ENCODE measurements at regions not wholly inside any gene's neighbourhood (a gene's known extent, or its start where the extent isn't known, plus 50 kb on each side); places are given as distances from the start of the nearest gene placed in this dataset.

DNA sequence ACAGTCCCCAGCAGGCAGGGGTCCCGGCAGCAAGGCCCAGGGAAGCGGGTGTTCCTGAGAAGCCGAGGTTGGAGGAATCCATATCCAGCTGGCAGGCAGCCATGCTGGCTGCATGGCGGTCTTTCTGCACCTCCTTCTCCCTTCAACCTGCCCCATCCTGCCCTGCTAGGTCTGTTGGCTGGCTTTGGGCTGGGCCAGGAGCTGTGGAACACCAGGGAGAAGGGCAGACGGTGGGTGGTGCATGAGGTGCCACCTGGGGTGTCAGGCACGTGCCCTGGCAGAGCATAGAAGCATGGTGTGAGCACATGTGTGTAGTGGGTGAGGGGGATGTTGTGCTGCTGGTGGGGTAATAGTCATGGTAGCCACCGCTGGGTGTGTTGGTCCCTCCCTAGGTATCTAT is 150.1 kb downstream of the PJA1 start:
- no peak for DNase-seq (ENCODE audit: low read depth, low spot score)
- no peak overlapping the region for H3K4me3 ChIP-seq (ENCODE audit: low read depth, low read length)
- ChIA-PET POLR2A (no interaction called here), CTCF (no interaction called here)
- H3K27me3 ChIP-seq (ENCODE audit: control insufficient read depth, insufficient read depth, low read length), result no peaks in the 10 kb centered on the region
- TF ChIP-seq CTCF (IDR thresholded peaks at IDR 0.05; ENCODE audit: low read depth, low read length), result no peak
- no peaks in the 10 kb centered on the region for H3K9me3 ChIP-seq (ENCODE audit: control insufficient read depth, insufficient read depth, low read length)
- no peak overlapping the region for H3K27ac ChIP-seq (ENCODE audit: low read depth, low read length)

- no peak overlapping the region for H3K27ac ChIP-seq (ENCODE audit: low read depth, low read length)
- no peak for TF ChIP-seq CTCF (IDR thresholded peaks at IDR 0.05; ENCODE audit: low read depth, low read length)
- no peaks in the 10 kb centered on the region for H3K27me3 ChIP-seq (ENCODE audit: control insufficient read depth, insufficient read depth, low read length)
- no peak overlapping the region for H3K4me3 ChIP-seq (ENCODE audit: low read depth, low read length)
- ChIA-PET CTCF (interaction anchor here (1.2 kb wide), 1 partner anchor 80 kb away, joined by 4 read pairs; no protein-coding TSS in a partner anchor), POLR2A (no interaction called here)
- no peaks in the 10 kb centered on the region for H3K9me3 ChIP-seq (ENCODE audit: control insufficient read depth, insufficient read depth, low read length)
- no peak for DNase-seq (ENCODE audit: low read depth, low spot score)
Observed at GRCh38 chrX:69014200-69014599, 151.1 kb downstream of the PJA1 start.

GRCh38 chrX:69010339-69010738 is 154.9 kb downstream of the PJA1 start:
- ChIA-PET CTCF (no interaction called here), POLR2A (no interaction called here)
- no peak for DNase-seq (ENCODE audit: low read depth, low spot score)

DNA sequence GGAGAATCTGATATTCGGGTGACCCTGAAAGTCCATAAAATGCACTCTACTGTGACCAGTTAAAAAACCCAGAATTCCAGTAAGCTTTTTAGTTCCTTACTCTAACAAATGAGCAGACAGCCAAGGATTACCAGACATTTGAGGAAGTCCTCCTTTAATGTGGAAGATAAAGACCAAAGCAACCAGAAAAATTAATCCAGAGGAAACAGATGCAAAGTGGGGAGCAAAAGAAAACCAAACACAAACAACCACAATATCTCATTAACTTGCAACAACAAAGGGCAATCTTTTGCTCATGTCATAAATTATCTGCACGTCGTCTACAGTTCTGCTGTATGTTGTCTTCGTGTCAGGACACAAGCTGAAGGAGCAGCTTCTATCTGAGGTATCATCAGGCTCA is 164.4 kb downstream of the PJA1 start:
- Histone ChIP-seq H3K27me3 (ENCODE audit: control insufficient read depth, insufficient read depth, low read length) (no peaks in the 10 kb centered on the region), H3K9me3 (ENCODE audit: control insufficient read depth, insufficient read depth, low read length) (no peaks in the 10 kb centered on the region), H3K27ac (ENCODE audit: low read depth, low read length) (no peak overlapping the region), H3K4me3 (ENCODE audit: low read depth, low read length) (no peak overlapping the region)
- POLR2A ChIA-PET, result no interaction called here
- DNase-seq (ENCODE audit: low read depth, low spot score), result no peak
- CTCF ChIA-PET, result no interaction called here
- TF ChIP-seq CTCF (IDR thresholded peaks at IDR 0.05; ENCODE audit: low read depth, low read length), result no peak

More at GRCh38 chrX:69010339-69010738, 154.9 kb downstream of the PJA1 start:
- H3K27ac ChIP-seq (ENCODE audit: low read depth, low read length), result no peak overlapping the region
- no peak for TF ChIP-seq CTCF (IDR thresholded peaks at IDR 0.05; ENCODE audit: low read depth, low read length)
- no peaks in the 10 kb centered on the region for H3K27me3 ChIP-seq (ENCODE audit: control insufficient read depth, insufficient read depth, low read length)
- no peak overlapping the region for H3K4me3 ChIP-seq (ENCODE audit: low read depth, low read length)
- no peaks in the 10 kb centered on the region for H3K9me3 ChIP-seq (ENCODE audit: control insufficient read depth, insufficient read depth, low read length)

DNA sequence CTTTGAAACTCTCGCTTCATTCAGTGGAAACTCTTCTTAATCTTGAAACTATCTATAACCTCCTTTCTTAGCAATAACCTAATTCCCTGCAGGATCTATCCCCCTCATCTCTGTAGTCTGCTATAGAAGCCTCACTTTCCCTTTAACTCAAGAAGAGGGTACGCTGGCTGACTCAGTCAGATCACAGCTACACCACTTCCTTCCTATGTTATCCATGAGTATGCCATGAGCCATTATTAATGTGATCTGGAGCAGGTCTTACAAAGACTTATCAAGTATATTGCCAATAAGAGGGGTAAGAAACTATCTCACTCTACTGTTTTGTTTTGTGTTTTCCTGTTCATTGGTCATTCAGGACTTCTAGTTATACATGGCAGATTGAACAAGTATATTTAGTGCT is 165.3 kb downstream of the PJA1 start:
- ChIA-PET POLR2A (no interaction called here), CTCF (no interaction called here)
- no peaks in the 10 kb centered on the region for H3K9me3 ChIP-seq (ENCODE audit: control insufficient read depth, insufficient read depth, low read length)
- no peak overlapping the region for H3K27ac ChIP-seq (ENCODE audit: low read depth, low read length)
- H3K4me3 ChIP-seq (ENCODE audit: low read depth, low read length), result no peak overlapping the region
- DNase-seq (ENCODE audit: low read depth, low spot score), result no peak
- H3K27me3 ChIP-seq (ENCODE audit: control insufficient read depth, insufficient read depth, low read length), result no peaks in the 10 kb centered on the region
- TF ChIP-seq CTCF (IDR thresholded peaks at IDR 0.05; ENCODE audit: low read depth, low read length), result no peak
